C4-2B (cell line): ENCODE measurements at regions not wholly inside any gene's neighbourhood (a gene's known extent, or its start where the extent isn't known, plus 50 kb on each side); places are given as distances from the start of the nearest gene placed in this dataset.

ENCODE experiments used
- CTCF ChIP-seq: fragments of 450-650 bp; conservative IDR thresholded peaks from 2 replicates; pipeline ENCODE4 v1.5.1; 2017; ENCODE audit warnings: mild to moderate bottlenecking
- ZFX ChIP-seq: fragments of 450-650 bp; IDR thresholded peaks from 2 replicates; pipeline ENCODE4 v1.6.1; 2017

- TF ChIP-seq CTCF, result no peak
- TF ChIP-seq ZFX, result no peak
These were observed 536.4 kb upstream of the SEL1L start for GRCh38 chr14:82070040-82070439.
